Endothelial cell of umbilical vein (primary cell): ENCODE measurements at regions not wholly inside any gene's neighbourhood (a gene's known extent, or its start where the extent isn't known, plus 50 kb on each side); places are given as distances from the start of the nearest gene placed in this dataset.

Source experiments
- BruUV-seq: library from RNA; stranded (reverse); fragments of 400-500 nt; replicated peaks from 2 replicates; lab custom pipeline; 2021; lab: Mats Ljungman, UMichigan
- CTCF ChIA-PET: fragments of 300-600, 350-600 bp; sonication (Branson Sonifier 250); formaldehyde crosslinking; loops from one replicate; lab custom pipeline; 2021; ENCODE audit warnings: antibody characterized with exemption, inconsistent platforms; lab: Charles Lee
- POLR2A ChIA-PET: fragments of 300-600, 350-600 bp; sonication (Branson Sonifier 250); formaldehyde crosslinking; loops from one replicate; lab custom pipeline; 2021; ENCODE audit warnings: antibody characterized with exemption, inconsistent platforms; lab: Charles Lee
- DNase-seq: peaks from one replicate; pipeline ENCODE4 v3.0.0-alpha.2; 2011; ENCODE audit warnings: low read depth, low spot score
- FAIRE-seq: peaks from 2 replicates; lab custom pipeline; 2011; peaks lifted over from hg19 to GRCh38; lab: Jason Lieb, UNC
- H2AFZ ChIP-seq: 2 replicates; pipeline ENCODE4 v1.6.0; 2012; ENCODE audit warnings: low read depth, low read length, control low read depth, inconsistent platforms
- H3K27ac ChIP-seq: 2 replicates; pipeline ENCODE4 v1.5.1; 2011; ENCODE audit warnings: low read depth, mild to moderate bottlenecking, control low read depth, low read length, moderate library complexity; ENCODE audit not compliant: insufficient read depth
- H3K27me3 ChIP-seq, 2 experiments: 2 replicates each; pipeline versions ENCODE4 v1.6.0 to v1.6.1; 2011; ENCODE audit warnings: low read length in 2 of 2, mixed read lengths in 1 of 2; ENCODE audit not compliant: control insufficient read depth in 2 of 2, insufficient read depth in 2 of 2
- H3K36me3 ChIP-seq, 2 experiments: 2 replicates in 1 of 2; 3 replicates in 1 of 2; pipeline ENCODE4 v1.5.1; 2011; ENCODE audit warnings: low read length in 2 of 2, mild to moderate bottlenecking in 1 of 2, moderate library complexity in 1 of 2; ENCODE audit not compliant: control insufficient read depth in 2 of 2, insufficient read depth in 2 of 2; ENCODE audit errors: extremely low read depth in 1 of 2
- H3K4me1 ChIP-seq: 3 replicates; pipeline ENCODE4 v1.5.1; 2011; ENCODE audit warnings: mild to moderate bottlenecking, low read length; ENCODE audit not compliant: control insufficient read depth, insufficient read depth; ENCODE audit errors: extremely low read depth
- H3K4me2 ChIP-seq: 2 replicates; pipeline ENCODE4 v1.6.1; 2011; ENCODE audit warnings: low read length, control low read depth, mixed read lengths; ENCODE audit not compliant: insufficient read depth
- H3K4me3 ChIP-seq, 3 experiments: fragments of 200-600 bp in 1 of 3; sonication (generic), shearing (Covaris generic) in 1 of 3; replicated peaks in 1 of 3; 2 replicates each; pipeline ENCODE4 v1.5.1; 2011 to 2016; ENCODE audit warnings: control low read depth in 3 of 3, low read length in 3 of 3, mild to moderate bottlenecking in 2 of 3, inconsistent platforms in 1 of 3, low read depth in 1 of 3, moderate library complexity in 1 of 3; ENCODE audit not compliant: insufficient read depth in 1 of 3
- H3K79me2 ChIP-seq: 2 replicates; pipeline ENCODE4 v1.6.0; 2012; ENCODE audit warnings: low read length, inconsistent platforms; ENCODE audit not compliant: control insufficient read depth, insufficient read depth
- H3K9ac ChIP-seq: replicated peaks from 2 replicates; pipeline ENCODE3; 2011; ENCODE audit warnings: low read length, control low read depth; ENCODE audit not compliant: insufficient read depth; ENCODE audit errors: extremely low read depth
- H3K9me1 ChIP-seq: replicated peaks from 3 replicates; pipeline ENCODE4 v1.6.0; 2011; ENCODE audit warnings: mild to moderate bottlenecking, low read length; ENCODE audit not compliant: control insufficient read depth, insufficient read depth; ENCODE audit errors: extremely low read depth
- H3K9me3 ChIP-seq: replicated peaks from 2 replicates; pipeline ENCODE4 v1.5.1; 2012; ENCODE audit warnings: low read length, inconsistent platforms; ENCODE audit not compliant: control insufficient read depth, insufficient read depth
- H4K20me1 ChIP-seq: replicated peaks from 2 replicates; pipeline ENCODE3; 2011; ENCODE audit warnings: mild to moderate bottlenecking, low read length; ENCODE audit not compliant: control insufficient read depth, insufficient read depth; ENCODE audit errors: extremely low read depth
- EZH2 ChIP-seq: IDR thresholded peaks from 2 replicates; pipeline ENCODE4 v1.6.1; 2012; ENCODE audit warnings: borderline replicate concordance, low read depth, mild to moderate bottlenecking, moderate library complexity, low read length, inconsistent platforms; ENCODE audit not compliant: severe bottlenecking
- GATA2 ChIP-seq: IDR thresholded peaks from 2 replicates; pipeline ENCODE4 v1.7.0; 2011; ENCODE audit warnings: low read depth, mild to moderate bottlenecking, moderate library complexity, mixed read lengths, low read length; ENCODE audit not compliant: insufficient read length, insufficient read depth
- JUN ChIP-seq: IDR thresholded peaks from 2 replicates; pipeline ENCODE4 v1.6.1; 2011; ENCODE audit warnings: borderline replicate concordance, low read depth; ENCODE audit not compliant: insufficient read length, insufficient read depth
- MYC ChIP-seq: IDR thresholded peaks from one replicate; pipeline ENCODE4 v1.6.1; 2011; ENCODE audit warnings: mild to moderate bottlenecking, low read depth, low read length
- POLR2A ChIP-seq: IDR thresholded peaks from 2 replicates; pipeline ENCODE4 v1.6.1; 2012; ENCODE audit warnings: low read depth, mild to moderate bottlenecking, control low read depth, low read length
- POLR2AphosphoS5 ChIP-seq: IDR thresholded peaks from 2 replicates; pipeline ENCODE4 v1.6.1; 2012; ENCODE audit warnings: low read depth, mild to moderate bottlenecking, control low read depth, low read length, moderate library complexity; ENCODE audit not compliant: insufficient read depth
- dilution Hi-C: fragments of 300-500 bp; cut with MboI; formaldehyde crosslinking; loops from one replicate; pipeline ENCODE4 v1.15.0; 2019; ENCODE audit warnings: low sequenced_read_pairs; ENCODE audit not compliant: extremely low pct_ligation_motif_present
- intact Hi-C: fragments of 100-400 bp; cut with micrococcal nuclease; formaldehyde crosslinking; loops from one replicate; pipeline ENCODE4 v1.10.0; 2022
- TF ChIP-seq, protein P1 (sequence below): IDR thresholded peaks from 2 replicates; pipeline ENCODE4 v1.6.1; 2011; ENCODE audit not compliant: insufficient read depth, insufficient read length
- TF ChIP-seq, protein P2 (sequence below), 2 donors: IDR thresholded peaks; 1 replicate in 1 of 2; 2 replicates in 1 of 2; pipeline ENCODE4 v1.5.1; 2011; ENCODE audit warnings: low read length in 2 of 2, mild to moderate bottlenecking in 2 of 2, moderate library complexity in 2 of 2, control low read depth in 1 of 2, inconsistent platforms in 1 of 2, low read depth in 1 of 2; ENCODE audit not compliant: insufficient read depth in 1 of 2; ENCODE audit errors: extremely low read depth in 1 of 2

- Histone ChIP-seq H3K9me3 (no peaks in the 10 kb centered on the region), H3K27ac (no peak overlapping the region), H3K4me2 (no peak overlapping the region), H3K9me1 (no peaks in the 10 kb centered on the region), H3K36me3 (no peaks in the 10 kb centered on the region), H2AFZ (no peak overlapping the region), H3K9ac (no peak overlapping the region), H3K27me3 (no peaks in the 10 kb centered on the region), H3K79me2 (no peaks in the 10 kb centered on the region), H4K20me1 (no peaks in the 10 kb centered on the region), H3K4me3 (no peak overlapping the region), H3K4me1 (no peaks in the 10 kb centered on the region)
- intact Hi-C loops, result no loop called here
- BruUV-seq, result no TSS peak
- POLR2A ChIA-PET, result no interaction called here
- FAIRE-seq (no peak), DNase-seq (no peak)
- no peak for TF ChIP-seq GATA2
- TF ChIP-seq, protein P1, sequence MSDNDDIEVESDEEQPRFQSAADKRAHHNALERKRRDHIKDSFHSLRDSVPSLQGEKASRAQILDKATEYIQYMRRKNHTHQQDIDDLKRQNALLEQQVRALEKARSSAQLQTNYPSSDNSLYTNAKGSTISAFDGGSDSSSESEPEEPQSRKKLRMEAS, result no peak
- TF ChIP-seq POLR2A, result no peak
- TF ChIP-seq POLR2AphosphoS5, result no peak
- TF ChIP-seq EZH2, result no peak
- no peak for TF ChIP-seq MYC
- TF ChIP-seq JUN, result no peak
- TF ChIP-seq, protein P2, sequence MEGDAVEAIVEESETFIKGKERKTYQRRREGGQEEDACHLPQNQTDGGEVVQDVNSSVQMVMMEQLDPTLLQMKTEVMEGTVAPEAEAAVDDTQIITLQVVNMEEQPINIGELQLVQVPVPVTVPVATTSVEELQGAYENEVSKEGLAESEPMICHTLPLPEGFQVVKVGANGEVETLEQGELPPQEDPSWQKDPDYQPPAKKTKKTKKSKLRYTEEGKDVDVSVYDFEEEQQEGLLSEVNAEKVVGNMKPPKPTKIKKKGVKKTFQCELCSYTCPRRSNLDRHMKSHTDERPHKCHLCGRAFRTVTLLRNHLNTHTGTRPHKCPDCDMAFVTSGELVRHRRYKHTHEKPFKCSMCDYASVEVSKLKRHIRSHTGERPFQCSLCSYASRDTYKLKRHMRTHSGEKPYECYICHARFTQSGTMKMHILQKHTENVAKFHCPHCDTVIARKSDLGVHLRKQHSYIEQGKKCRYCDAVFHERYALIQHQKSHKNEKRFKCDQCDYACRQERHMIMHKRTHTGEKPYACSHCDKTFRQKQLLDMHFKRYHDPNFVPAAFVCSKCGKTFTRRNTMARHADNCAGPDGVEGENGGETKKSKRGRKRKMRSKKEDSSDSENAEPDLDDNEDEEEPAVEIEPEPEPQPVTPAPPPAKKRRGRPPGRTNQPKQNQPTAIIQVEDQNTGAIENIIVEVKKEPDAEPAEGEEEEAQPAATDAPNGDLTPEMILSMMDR (IDR thresholded peaks at IDR 0.05; ENCODE audit: extremely low read depth in 1 of 2, insufficient read depth in 1 of 2, low read depth in 1 of 2, low read length in 2 of 2), result no peak
- CTCF ChIA-PET, result no interaction called here
- dilution Hi-C loops, result no loop called here
Observed at GRCh38 chr1:30258876-30259275, 464.5 kb downstream of the MATN1 start.
